Glutamatergic neuron (in vitro differentiated cells): ENCODE measurements at regions not wholly inside any gene's neighbourhood (a gene's known extent, or its start where the extent isn't known, plus 50 kb on each side); places are given as distances from the start of the nearest gene placed in this dataset.

Experiments
- DNase-seq: peaks from one replicate; pipeline ENCODE4 v3.0.0; 2022
- H3K27ac Mint-ChIP-seq: one replicate; pipeline ENCODE4 v1.8.0; 2020; ENCODE audit warnings: mild to moderate bottlenecking, mixed read lengths, inconsistent platforms; ENCODE audit not compliant: unreplicated experiment
- H3K27me3 Mint-ChIP-seq: one replicate; pipeline ENCODE4 v1.8.0; 2020; ENCODE audit warnings: mild to moderate bottlenecking, moderate library complexity, mixed read lengths, inconsistent platforms; ENCODE audit not compliant: unreplicated experiment
- H3K36me3 Mint-ChIP-seq: one replicate; pipeline ENCODE4 v1.8.0; 2020; ENCODE audit warnings: mild to moderate bottlenecking, mixed read lengths, inconsistent platforms; ENCODE audit not compliant: unreplicated experiment
- H3K4me1 Mint-ChIP-seq: one replicate; pipeline ENCODE4 v1.8.0; 2020; ENCODE audit warnings: mild to moderate bottlenecking, low read depth, mixed read lengths, inconsistent platforms; ENCODE audit not compliant: unreplicated experiment
- H3K4me3 Mint-ChIP-seq: one replicate; pipeline ENCODE4 v1.8.0; 2020; ENCODE audit warnings: mild to moderate bottlenecking, mixed read lengths, inconsistent platforms; ENCODE audit not compliant: unreplicated experiment
- H3K9me3 Mint-ChIP-seq: one replicate; pipeline ENCODE4 v1.8.0; 2020; ENCODE audit warnings: mild to moderate bottlenecking, moderate library complexity, mixed read lengths, inconsistent platforms; ENCODE audit not compliant: unreplicated experiment
- CTCF ChIP-seq: fragments of 200-600 bp; sonication (generic); IDR thresholded peaks from one replicate; pipeline ENCODE4 v1.5.0; 2021; ENCODE audit not compliant: partially characterized antibody, unreplicated experiment

GRCh38 chr1:228853637-228854036 lies 118.4 kb downstream of the RHOU start:
- Mint-ChIP-seq H3K4me1 (peaks cover 32% of the 10 kb centered on the region), H3K36me3 (peaks cover 4% of the 10 kb centered on the region), H3K27ac (no peak overlapping the region), H3K9me3 (peaks cover 4% of the 10 kb centered on the region), H3K27me3 (no peaks in the 10 kb centered on the region), H3K4me3 (no peak overlapping the region)
- no peak for TF ChIP-seq CTCF
- no peak for DNase-seq

GRCh38 chr1:228854907-228855306 lies 119.6 kb downstream of the RHOU start:
- Mint-ChIP-seq H3K4me3 (no peak overlapping the region), H3K4me1 (peaks cover 29% of the 10 kb centered on the region), H3K27ac (no peak overlapping the region), H3K9me3 (peaks cover 4% of the 10 kb centered on the region), H3K36me3 (peaks cover 3% of the 10 kb centered on the region), H3K27me3 (no peaks in the 10 kb centered on the region)
- no peak for DNase-seq
- TF ChIP-seq CTCF, result no peak

- H3K9me3 Mint-ChIP-seq, result no peaks in the 10 kb centered on the region
- no peaks in the 10 kb centered on the region for H3K27me3 Mint-ChIP-seq
These were observed 122.3 kb downstream of the RHOU start for GRCh38 chr1:228857611-228858010.

GRCh38 chr1:228860911-228861831 lies 125.9 kb downstream of the RHOU start:
- Mint-ChIP-seq H3K27ac (no peak overlapping the region), H3K36me3 (no peaks in the 10 kb centered on the region), H3K9me3 (peaks cover 6% of the 10 kb centered on the region), H3K27me3 (peaks cover 4% of the 10 kb centered on the region), H3K4me1 (peaks cover 25% of the 10 kb centered on the region), H3K4me3 (no peak overlapping the region)
- no peak for DNase-seq
- no peak for TF ChIP-seq CTCF

More at GRCh38 chr1:228857611-228858010, 122.3 kb downstream of the RHOU start:
- DNase-seq, result no peak
- Mint-ChIP-seq H3K27ac (no peak overlapping the region), H3K36me3 (no peaks in the 10 kb centered on the region), H3K4me3 (no peak overlapping the region), H3K4me1 (peaks cover 13% of the 10 kb centered on the region)
- no peak for TF ChIP-seq CTCF

GRCh38 chr1:228861832-228862180 lies 126.5 kb downstream of the RHOU start:
- Mint-ChIP-seq H3K27ac (no peak overlapping the region), H3K9me3 (peaks cover 6% of the 10 kb centered on the region), H3K4me3 (no peak overlapping the region), H3K36me3 (no peaks in the 10 kb centered on the region), H3K4me1 (peaks cover 31% of the 10 kb centered on the region), H3K27me3 (peaks cover 9% of the 10 kb centered on the region)
- no peak for TF ChIP-seq CTCF
- DNase-seq, result no peak
